Hematopoietic multipotent progenitor cell treated with erythropoietin and hydrocortisone succinate and interleukin-3 and kit ligand, for 15 days (in vitro differentiated cells): ENCODE measurements at regions not wholly inside any gene's neighbourhood (a gene's known extent, or its start where the extent isn't known, plus 50 kb on each side); places are given as distances from the start of the nearest gene placed in this dataset.
"Not testable (repeated sequence)": the region's sequence is repeated elsewhere in the genome, so short reads cannot be mapped to it uniquely, and the experiment has no call there.

Source experiments
- DNase-seq: peaks from one replicate; pipeline ENCODE4 v3.0.0-alpha.2; 2015; ENCODE audit warnings: low spot score

DNA sequence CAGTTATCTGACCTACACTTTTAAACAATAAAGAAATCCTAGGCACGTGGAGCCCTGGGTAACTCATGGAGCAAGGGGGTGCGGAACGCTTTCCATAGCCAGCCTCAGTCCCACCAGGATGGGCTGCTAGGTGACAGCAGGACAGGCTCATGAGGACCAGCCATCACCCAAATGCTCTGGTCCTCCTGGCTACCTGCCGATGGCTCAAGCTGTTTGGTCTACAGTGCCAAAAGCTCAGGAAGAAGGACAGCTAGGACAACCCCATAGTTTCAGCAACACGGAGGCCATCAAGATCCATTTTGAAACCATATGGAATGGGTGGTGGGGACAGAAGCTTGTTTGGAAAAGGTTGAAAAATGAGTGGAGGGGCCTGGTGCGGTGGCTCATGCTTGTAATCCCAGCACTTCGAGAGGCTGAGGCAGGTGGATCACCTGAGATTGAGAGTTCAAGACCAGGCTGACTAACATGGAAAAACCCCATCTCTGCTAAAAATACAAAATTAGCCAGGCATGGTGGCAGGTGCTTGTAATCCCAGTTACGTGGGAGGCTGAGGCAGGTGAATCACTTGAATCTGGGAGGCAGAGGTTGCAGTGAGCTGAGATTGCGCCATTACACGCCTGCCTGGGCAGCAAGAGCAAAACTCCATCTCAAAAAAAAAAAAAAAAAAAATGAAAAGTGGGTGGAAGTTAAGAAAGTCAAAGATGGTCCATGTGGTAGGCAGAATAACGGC lies 93.7 kb upstream of the ALDH3B2 start:
- DNase-seq: not testable (repeated sequence)

DNA sequence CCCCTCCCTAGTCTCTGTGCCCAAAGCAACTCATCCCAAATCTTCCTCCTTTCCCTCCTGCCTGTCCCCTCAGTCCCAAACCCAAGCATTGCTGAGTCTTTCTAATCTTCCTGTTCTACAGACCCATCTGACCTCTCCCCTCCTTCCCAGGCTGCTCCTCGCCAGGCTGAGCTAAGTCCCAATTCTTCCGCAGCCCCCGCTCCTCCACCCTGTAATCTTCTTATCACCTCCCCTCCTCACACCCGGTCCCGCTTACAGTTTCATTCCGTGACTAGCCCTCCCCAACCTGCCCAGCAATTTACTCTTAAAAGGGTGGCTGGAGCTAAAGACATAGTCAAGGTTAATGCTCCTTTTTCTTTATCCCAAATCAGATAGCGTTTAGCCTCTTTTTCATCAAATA lies 86.8 kb upstream of the ALDH3B2 start:
- DNase-seq: not testable (repeated sequence)

DNA sequence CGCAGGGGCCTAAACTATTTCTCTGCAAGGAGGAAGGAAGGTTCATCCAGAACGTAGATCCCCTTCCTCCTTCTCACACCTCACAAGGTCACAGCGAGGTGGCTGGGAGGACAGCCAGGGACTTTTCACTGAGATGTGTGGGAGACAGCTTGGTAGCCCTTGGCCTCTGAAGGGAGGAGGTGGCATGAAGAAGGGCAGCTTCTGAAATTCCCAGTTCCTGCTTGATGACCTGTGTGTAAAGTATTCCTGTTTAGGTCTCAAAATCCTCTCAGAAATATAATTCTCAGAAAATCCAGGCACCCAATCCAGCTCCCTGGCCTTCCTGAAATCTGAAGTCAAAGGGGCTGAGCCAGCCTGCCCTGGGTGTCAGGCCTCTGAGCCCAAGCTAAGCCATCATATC lies 84.9 kb upstream of the ALDH3B2 start:
- not testable (repeated sequence) for DNase-seq

DNA sequence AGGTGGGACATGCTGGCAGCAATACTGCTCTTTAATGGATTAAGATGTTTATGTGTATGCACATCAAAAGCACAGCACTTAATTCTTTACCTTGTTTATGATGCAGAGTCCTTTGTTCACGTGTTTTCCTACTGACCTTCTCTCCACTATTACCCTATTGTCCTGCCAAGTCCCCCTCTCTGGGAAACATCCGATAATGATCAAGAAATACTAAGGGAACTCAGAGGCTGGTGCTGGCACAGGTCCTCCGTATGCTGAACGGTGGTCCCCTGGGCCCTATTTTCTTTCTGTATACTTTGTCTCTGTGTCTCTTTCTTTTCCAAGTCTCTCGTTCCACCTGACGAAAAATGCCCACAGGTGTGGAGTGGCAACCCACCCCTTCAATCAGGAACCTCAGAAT lies 84.0 kb upstream of the ALDH3B2 start:
- not testable (repeated sequence) for DNase-seq

DNA sequence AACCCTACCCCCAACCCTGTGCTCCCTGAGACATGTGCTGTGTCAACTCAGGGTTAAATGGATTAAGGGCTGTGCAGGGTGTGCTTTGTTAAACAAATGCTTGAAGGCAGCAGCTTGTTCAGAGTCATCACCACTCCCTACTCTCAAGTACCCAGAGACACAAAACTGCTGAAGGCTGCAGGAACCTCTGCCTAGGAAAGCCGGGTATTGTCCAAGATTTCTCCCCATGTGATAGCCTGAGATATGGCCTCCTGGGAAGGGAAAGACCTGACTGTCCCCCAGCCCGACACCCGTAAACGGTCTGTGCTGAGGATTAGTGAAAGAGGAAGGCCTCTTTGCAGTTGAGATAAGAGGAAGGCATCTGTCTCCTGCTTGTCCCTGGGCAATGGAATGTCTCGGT lies 83.6 kb upstream of the ALDH3B2 start:
- not testable (repeated sequence) for DNase-seq

DNA sequence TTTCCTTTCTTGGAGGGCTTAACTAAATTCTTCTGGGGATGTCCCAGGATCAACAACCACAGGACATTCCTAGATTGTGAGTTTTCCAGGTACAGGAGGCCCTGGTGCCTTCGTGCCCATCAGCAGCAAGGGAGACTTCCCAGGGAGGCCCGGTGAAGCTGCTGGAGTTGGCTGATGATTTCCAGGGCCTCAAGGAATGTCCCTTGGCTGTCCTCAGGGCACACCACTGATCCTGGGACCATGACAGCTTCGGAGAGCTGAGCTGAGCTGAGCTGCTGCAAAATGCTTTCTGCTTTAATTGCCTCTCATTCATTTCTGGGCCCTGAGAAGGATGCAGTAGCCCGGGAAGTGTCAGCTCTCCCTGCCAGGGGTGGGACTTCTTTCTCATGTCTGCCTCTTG lies 79.4 kb upstream of the ALDH3B2 start:
- not testable (repeated sequence) for DNase-seq

DNA sequence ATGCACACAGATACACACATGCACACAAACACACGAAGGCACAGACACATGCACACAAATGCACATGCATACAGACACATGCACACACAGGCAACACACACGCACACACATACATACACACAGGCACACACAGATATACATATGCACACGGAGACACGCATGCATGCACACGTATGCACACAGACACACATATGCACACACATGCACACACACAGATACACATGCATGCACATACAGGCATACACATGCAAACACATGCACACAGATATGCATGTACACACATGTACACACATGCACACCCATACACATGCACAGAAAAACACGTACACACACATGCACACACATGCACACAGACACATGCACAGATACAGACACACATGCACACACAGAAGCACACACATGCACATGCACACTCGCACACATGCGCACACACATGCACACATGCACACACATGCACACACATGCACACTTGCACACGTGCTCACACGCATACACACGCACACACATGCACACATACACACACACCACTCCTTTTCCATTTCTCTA lies 70.8 kb upstream of the ALDH3B2 start:
- no peak for DNase-seq

DNA sequence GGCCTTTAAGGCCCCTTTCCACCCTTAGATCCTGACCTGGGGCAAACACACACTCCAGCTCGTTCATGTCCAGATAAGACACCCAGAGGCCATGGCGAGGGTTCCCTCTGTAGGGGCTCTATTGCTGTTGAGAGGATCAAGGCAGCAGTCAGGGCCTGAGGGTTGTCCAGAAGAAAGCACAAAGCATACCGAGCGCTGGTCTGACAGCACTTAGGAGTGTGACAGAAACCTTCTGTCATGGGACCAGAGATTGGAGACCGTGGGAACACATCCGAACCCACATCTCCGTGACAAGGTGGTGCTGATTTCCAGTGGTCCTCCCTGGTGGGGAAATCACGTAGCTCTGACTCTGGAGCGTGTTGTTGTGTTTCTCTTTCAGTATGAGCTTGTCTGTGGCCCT lies 69.8 kb upstream of the ALDH3B2 start:
- not testable (repeated sequence) for DNase-seq

DNA sequence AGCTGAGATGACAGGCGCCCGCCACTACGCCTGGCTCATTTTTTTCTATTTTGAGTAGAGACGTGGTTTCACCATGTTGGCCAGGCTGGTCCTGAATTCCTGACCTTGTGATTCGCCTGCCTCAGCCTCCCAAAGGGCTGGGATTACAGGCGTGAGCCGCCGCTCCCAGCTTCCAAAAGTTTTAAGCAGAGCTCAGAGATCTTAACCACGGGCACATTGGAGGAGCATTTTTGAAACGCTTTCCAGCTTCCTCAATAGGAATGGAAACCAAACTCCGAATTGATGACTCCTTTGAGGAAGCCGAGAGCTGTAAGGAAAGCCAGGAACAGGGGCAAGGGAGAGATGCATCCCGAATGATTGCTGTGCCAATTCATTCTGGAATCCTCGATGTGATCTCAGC lies 63.8 kb upstream of the ALDH3B2 start:
- DNase-seq: not testable (repeated sequence)

DNA sequence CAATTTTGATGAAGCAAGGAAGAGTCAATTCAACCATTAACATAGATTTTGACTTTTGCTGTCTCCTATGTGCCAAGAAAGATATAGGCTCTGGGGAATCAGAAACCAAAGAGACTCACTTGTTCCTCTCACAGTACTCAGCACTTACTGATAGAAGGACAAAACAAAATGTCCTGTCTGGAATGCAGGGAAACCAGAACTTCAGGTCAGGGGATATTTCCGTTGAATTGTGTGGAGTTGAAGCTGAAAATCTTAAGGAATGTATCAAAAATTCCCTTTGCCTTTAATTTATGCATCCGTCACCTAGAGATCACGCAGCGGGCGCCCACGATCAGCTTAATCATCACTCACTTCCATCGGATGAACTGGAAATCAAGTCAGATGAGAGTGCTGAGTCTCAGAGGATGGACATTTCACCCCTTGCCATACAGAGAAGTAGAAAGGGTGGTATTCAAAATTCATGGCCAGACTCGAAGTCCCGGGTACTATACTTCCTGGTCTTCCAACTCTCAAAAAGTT lies 63.2 kb upstream of the ALDH3B2 start:
- DNase-seq: not testable (repeated sequence)

DNA sequence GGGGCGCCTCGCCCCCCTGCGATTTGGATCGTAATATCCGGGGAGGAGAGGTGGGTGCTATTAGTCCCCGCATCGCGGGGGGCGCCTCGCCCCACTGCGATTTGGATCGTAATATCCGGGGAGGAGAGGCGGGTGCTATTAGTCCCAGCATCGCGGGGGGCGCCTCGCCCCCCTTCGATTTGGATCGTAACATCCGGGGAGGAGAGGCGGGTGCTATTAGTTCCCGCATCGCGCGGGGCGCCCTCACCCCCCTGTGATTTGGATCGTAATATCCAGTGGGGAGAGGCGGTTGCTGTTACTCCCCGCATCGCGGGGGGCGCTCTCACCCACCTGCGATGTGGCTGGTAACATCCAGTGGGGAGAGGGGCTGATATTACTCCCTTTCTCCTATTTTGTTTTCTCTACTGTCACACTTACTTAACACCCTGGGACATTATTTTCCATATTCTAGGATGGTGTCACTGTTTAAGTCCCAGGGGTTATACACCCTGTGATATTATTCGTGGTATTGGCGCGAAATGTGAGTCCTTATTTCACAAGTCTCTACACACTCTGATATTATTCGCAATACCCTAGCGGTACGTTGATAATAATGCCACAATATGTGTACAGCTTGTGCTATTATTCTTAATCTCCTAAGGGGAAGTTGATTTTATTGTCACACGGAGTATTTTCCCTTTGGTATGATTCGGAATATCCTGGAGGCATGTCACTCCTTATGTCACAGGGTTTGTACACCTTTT lies 57.8 kb upstream of the ALDH3B2 start:
- no peak for DNase-seq

DNA sequence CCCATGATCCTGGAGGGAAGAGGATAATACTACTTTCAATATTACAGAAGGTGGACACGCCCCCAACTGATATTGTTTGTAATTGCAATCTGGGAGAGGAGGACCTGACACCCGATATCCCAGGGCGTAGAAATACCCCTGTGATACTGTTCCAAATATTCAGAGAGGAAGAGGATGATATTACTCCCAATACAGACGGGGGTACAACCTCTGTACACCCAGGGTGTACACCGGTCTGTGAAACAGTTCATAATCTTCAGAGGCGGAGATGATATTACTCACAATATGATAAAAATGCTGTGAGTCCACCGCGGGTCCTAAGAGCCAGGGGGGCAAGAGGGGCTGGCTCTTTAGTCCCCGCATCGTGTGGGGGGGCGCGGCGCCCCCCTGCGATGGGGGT lies 57.2 kb upstream of the ALDH3B2 start:
- DNase-seq: no peak

DNA sequence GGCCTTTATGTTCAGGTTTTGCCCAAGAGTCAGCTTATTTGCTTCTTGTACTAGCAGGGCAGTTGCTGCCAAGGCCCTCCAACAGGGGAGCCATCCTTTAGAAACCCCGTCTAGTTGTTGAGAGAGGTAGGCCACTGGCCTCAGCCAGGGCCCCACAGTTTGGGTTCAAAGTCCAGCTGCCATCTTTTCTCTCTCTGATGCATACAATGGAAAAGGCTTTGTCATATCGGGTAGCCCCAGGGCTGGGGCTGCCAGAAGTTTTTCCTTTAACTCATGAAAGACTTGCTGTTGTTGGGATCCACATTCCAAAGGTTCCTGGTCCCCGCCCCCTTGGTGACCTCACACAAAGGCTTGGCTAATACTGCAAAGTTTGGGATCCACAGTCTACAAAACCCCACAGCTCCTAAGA lies 53.7 kb upstream of the ALDH3B2 start:
- not testable (repeated sequence) for DNase-seq

DNA sequence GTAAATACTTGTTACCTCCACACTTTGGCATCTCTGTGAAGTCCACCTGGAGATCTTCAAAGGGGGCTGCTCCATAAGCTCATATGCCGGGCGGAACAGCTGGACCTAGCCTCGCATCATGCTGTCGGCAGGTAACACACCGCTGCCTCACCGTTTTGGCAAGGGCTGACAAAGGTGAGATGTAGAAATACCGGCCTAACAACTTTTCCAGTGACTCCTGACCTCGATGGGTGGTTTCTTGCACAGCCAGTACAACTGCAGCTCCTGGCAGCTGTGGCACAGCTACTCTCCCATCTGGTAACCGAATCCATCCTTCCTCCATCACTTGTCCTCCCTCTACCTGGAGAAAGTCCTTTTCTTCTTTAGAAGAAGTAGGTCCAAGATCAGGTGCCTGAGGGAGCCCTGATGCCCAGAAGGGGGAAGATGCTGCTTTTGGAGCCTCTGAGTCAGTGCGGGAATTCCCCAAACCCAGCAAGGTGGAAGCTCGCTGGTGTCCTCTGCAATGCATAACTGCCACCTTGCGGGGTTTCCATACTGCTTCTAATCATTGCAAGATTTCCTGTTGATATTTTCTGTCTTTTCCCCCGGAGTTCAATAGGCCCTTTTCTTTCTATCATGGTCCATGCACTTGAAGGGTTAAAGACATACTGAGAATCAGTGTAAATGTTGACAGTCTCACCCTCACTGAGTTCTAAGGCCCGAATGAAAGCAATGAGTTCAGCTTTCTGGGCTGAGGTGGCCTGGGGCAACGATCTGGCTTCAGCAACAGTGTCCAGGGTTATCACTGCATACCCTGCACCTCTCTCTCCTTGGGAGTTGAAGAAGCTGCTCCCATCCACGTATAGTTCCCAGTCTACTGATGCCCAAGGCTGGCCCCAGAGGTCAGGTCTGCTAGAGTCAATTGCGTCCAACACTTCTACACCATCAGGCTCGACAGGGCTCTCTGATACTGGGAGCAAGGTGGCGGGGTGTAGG lies 52.9 kb upstream of the ALDH3B2 start:
- DNase-seq: not testable (repeated sequence)
